Activated CD8-positive, alpha-beta memory T cell treated with anti-CD3 and anti-CD28 coated beads, Interleukin-2, amount 10 ng/mL, durations not matched to agents 7 days and 5 days (primary cell): ENCODE measurements at regions not wholly inside any gene's neighbourhood (a gene's known extent, or its start where the extent isn't known, plus 50 kb on each side); places are given as distances from the start of the nearest gene placed in this dataset.

Experiments
- ATAC-seq: fragments of 150-1000 bp; cut with Tn5 transposase; one replicate; pipeline ENCODE4 v1.10.0; 2021; ENCODE audit warnings: moderate library complexity
- CTCF ChIA-PET: fragments of 350-600 bp; sonication (Branson Sonifier 250); formaldehyde crosslinking; loops from one replicate; lab custom pipeline; 2021; ENCODE audit warnings: antibody characterized with exemption; lab: Charles Lee
- DNase-seq: peaks from one replicate; pipeline ENCODE4 v3.0.0-alpha.2; 2020
- H3K27ac Mint-ChIP-seq: one replicate; pipeline ENCODE4 v1.8.0; 2021; ENCODE audit warnings: mild to moderate bottlenecking, mixed read lengths
- H3K27me3 Mint-ChIP-seq: one replicate; pipeline ENCODE4 v1.8.0; 2021; ENCODE audit warnings: mixed read lengths
- H3K36me3 Mint-ChIP-seq: one replicate; pipeline ENCODE4 v1.8.0; 2021; ENCODE audit warnings: mild to moderate bottlenecking, mixed read lengths
- H3K4me1 Mint-ChIP-seq: one replicate; pipeline ENCODE4 v1.8.0; 2021; ENCODE audit warnings: mixed read lengths
- H3K4me3 Mint-ChIP-seq: one replicate; pipeline ENCODE4 v1.8.0; 2021; ENCODE audit warnings: mild to moderate bottlenecking, moderate library complexity, mixed read lengths
- H3K9me3 Mint-ChIP-seq: one replicate; pipeline ENCODE4 v1.8.0; 2022; ENCODE audit warnings: low read depth, mixed read lengths

- ATAC-seq (no peak), DNase-seq (no peak)
- H3K27ac Mint-ChIP-seq: no peak overlapping the region
- H3K27me3 Mint-ChIP-seq: no peaks in the 10 kb centered on the region
- no peaks in the 10 kb centered on the region for H3K4me1 Mint-ChIP-seq
- no peaks in the 10 kb centered on the region for H3K9me3 Mint-ChIP-seq
- H3K36me3 Mint-ChIP-seq: no peaks in the 10 kb centered on the region
- no peak overlapping the region for H3K4me3 Mint-ChIP-seq
- CTCF ChIA-PET: no interaction called here
These were observed 77.7 kb upstream of the ATP6AP2 start for GRCh38 chrX:40503094-40503493.

GRCh38 chrX:40502688-40503087, 78.1 kb upstream of the ATP6AP2 start:
- no peak overlapping the region for H3K4me3 Mint-ChIP-seq
- CTCF ChIA-PET: no interaction called here
- H3K27me3 Mint-ChIP-seq: no peaks in the 10 kb centered on the region
- DNase-seq: no peak
- no peak for ATAC-seq
- H3K4me1 Mint-ChIP-seq: peaks cover 1% of the 10 kb centered on the region
- H3K27ac Mint-ChIP-seq: no peak overlapping the region
- no peaks in the 10 kb centered on the region for H3K9me3 Mint-ChIP-seq
- H3K36me3 Mint-ChIP-seq: no peaks in the 10 kb centered on the region

- Mint-ChIP-seq H3K4me1 (peaks cover 1% of the 10 kb centered on the region), H3K27me3 (no peaks in the 10 kb centered on the region), H3K9me3 (no peaks in the 10 kb centered on the region), H3K4me3 (no peak overlapping the region), H3K36me3 (no peaks in the 10 kb centered on the region), H3K27ac (no peak overlapping the region)
- DNase-seq: no peak
- ATAC-seq: no peak
- CTCF ChIA-PET: no interaction called here
These were observed 79.5 kb upstream of the ATP6AP2 start for GRCh38 chrX:40501164-40501855.

GRCh38 chrX:40496728-40497127, 84.0 kb upstream of the ATP6AP2 start:
- Mint-ChIP-seq H3K4me3 (no peak overlapping the region), H3K9me3 (no peaks in the 10 kb centered on the region), H3K36me3 (no peaks in the 10 kb centered on the region), H3K27me3 (no peaks in the 10 kb centered on the region), H3K4me1 (peaks cover 1% of the 10 kb centered on the region), H3K27ac (no peak overlapping the region)
- DNase-seq (no peak), ATAC-seq (no peak)
- CTCF ChIA-PET: no interaction called here

- CTCF ChIA-PET: interaction anchor here (0.5 kb wide), 1 partner anchor 1236 kb away, joined by 4 read pairs; no protein-coding TSS in a partner anchor
- H3K27me3 Mint-ChIP-seq: no peaks in the 10 kb centered on the region
- no peak for DNase-seq
- peaks cover 1% of the 10 kb centered on the region for H3K4me1 Mint-ChIP-seq
- no peak overlapping the region for H3K4me3 Mint-ChIP-seq
- H3K9me3 Mint-ChIP-seq: no peaks in the 10 kb centered on the region
- H3K36me3 Mint-ChIP-seq: no peaks in the 10 kb centered on the region
- ATAC-seq: no peak
- H3K27ac Mint-ChIP-seq: no peak overlapping the region
These were observed 85.1 kb upstream of the ATP6AP2 start for GRCh38 chrX:40495659-40496058.

- H3K4me3 Mint-ChIP-seq: no peak overlapping the region
- H3K4me1 Mint-ChIP-seq: peaks cover 1% of the 10 kb centered on the region
- no peaks in the 10 kb centered on the region for H3K36me3 Mint-ChIP-seq
- H3K27ac Mint-ChIP-seq: no peak overlapping the region
- CTCF ChIA-PET: no interaction called here
- DNase-seq (no peak), ATAC-seq (no peak)
- no peaks in the 10 kb centered on the region for H3K27me3 Mint-ChIP-seq
- no peaks in the 10 kb centered on the region for H3K9me3 Mint-ChIP-seq
These were observed 86.8 kb upstream of the ATP6AP2 start for GRCh38 chrX:40494005-40494404.

- peaks cover 4% of the 10 kb centered on the region for H3K4me1 Mint-ChIP-seq
- H3K9me3 Mint-ChIP-seq: peaks cover 2% of the 10 kb centered on the region
- H3K4me3 Mint-ChIP-seq: no peak overlapping the region
- CTCF ChIA-PET: interaction anchor here (0.6 to 1.1 kb wide), 2 partner anchors 20 to 412 kb away, joined by 3 read pairs; no protein-coding TSS in a partner anchor
- ATAC-seq: no peak
- no peak overlapping the region for H3K27ac Mint-ChIP-seq
- peaks cover 2% of the 10 kb centered on the region for H3K36me3 Mint-ChIP-seq
- peaks cover 2% of the 10 kb centered on the region for H3K27me3 Mint-ChIP-seq
- DNase-seq: no peak
These were observed 92.5 kb upstream of the ATP6AP2 start for GRCh38 chrX:40488296-40488695.

GRCh38 chrX:40485973-40486372, 94.8 kb upstream of the ATP6AP2 start:
- no peak for ATAC-seq
- CTCF ChIA-PET: no interaction called here

GRCh38 chrX:40485102-40485826, 95.5 kb upstream of the ATP6AP2 start:
- H3K36me3 Mint-ChIP-seq: peaks cover 2% of the 10 kb centered on the region
- no peak for ATAC-seq
- H3K4me3 Mint-ChIP-seq: no peak overlapping the region
- peaks cover 2% of the 10 kb centered on the region for H3K9me3 Mint-ChIP-seq
- peaks cover 6% of the 10 kb centered on the region for H3K4me1 Mint-ChIP-seq
- peaks cover 2% of the 10 kb centered on the region for H3K27me3 Mint-ChIP-seq
- no peak overlapping the region for H3K27ac Mint-ChIP-seq
- CTCF ChIA-PET: no interaction called here
- no peak for DNase-seq

More at GRCh38 chrX:40485973-40486372, 94.8 kb upstream of the ATP6AP2 start:
- no peak for DNase-seq
- peaks cover 2% of the 10 kb centered on the region for H3K36me3 Mint-ChIP-seq
- H3K9me3 Mint-ChIP-seq: peaks cover 2% of the 10 kb centered on the region
- H3K27ac Mint-ChIP-seq: no peak overlapping the region
- H3K4me1 Mint-ChIP-seq: peaks cover 6% of the 10 kb centered on the region
- no peak overlapping the region for H3K4me3 Mint-ChIP-seq
- H3K27me3 Mint-ChIP-seq: peaks cover 2% of the 10 kb centered on the region

GRCh38 chrX:40484408-40485091, 96.2 kb upstream of the ATP6AP2 start:
- H3K4me1 Mint-ChIP-seq: peaks cover 6% of the 10 kb centered on the region
- H3K27me3 Mint-ChIP-seq: peaks cover 4% of the 10 kb centered on the region
- CTCF ChIA-PET: no interaction called here
- peaks cover 2% of the 10 kb centered on the region for H3K9me3 Mint-ChIP-seq
- H3K36me3 Mint-ChIP-seq: peaks cover 2% of the 10 kb centered on the region
- DNase-seq: no peak
- no peak overlapping the region for H3K4me3 Mint-ChIP-seq
- ATAC-seq: no peak
- no peak overlapping the region for H3K27ac Mint-ChIP-seq

GRCh38 chrX:40483502-40483901, 97.3 kb upstream of the ATP6AP2 start:
- H3K9me3 Mint-ChIP-seq: peaks cover 2% of the 10 kb centered on the region
- no peak overlapping the region for H3K27ac Mint-ChIP-seq
- H3K4me1 Mint-ChIP-seq: peaks cover 6% of the 10 kb centered on the region
- CTCF ChIA-PET: no interaction called here
- no peak overlapping the region for H3K4me3 Mint-ChIP-seq
- peaks cover 2% of the 10 kb centered on the region for H3K36me3 Mint-ChIP-seq
- DNase-seq (no peak), ATAC-seq (no peak)
- peaks cover 5% of the 10 kb centered on the region for H3K27me3 Mint-ChIP-seq

- peaks cover 24% of the 10 kb centered on the region for H3K4me1 Mint-ChIP-seq
- no peak overlapping the region for H3K4me3 Mint-ChIP-seq
- H3K27me3 Mint-ChIP-seq: peaks cover 7% of the 10 kb centered on the region
- no peaks in the 10 kb centered on the region for H3K9me3 Mint-ChIP-seq
- CTCF ChIA-PET: no interaction called here
- ATAC-seq (no peak), DNase-seq (no peak)
- H3K36me3 Mint-ChIP-seq: peaks cover under 1% of the 10 kb centered on the region
- no peak overlapping the region for H3K27ac Mint-ChIP-seq
These were observed 100.9 kb upstream of the ATP6AP2 start for GRCh38 chrX:40479777-40480318.

- H3K27me3 Mint-ChIP-seq: peaks cover 7% of the 10 kb centered on the region
- no peaks in the 10 kb centered on the region for H3K9me3 Mint-ChIP-seq
- no peak for DNase-seq
- no peak overlapping the region for H3K27ac Mint-ChIP-seq
- CTCF ChIA-PET: interaction anchor here (0.7 to 1.3 kb wide), 2 partner anchors 10 to 60 kb away, joined by 3 to 4 read pairs; no protein-coding TSS in a partner anchor
- H3K36me3 Mint-ChIP-seq: no peaks in the 10 kb centered on the region
- H3K4me3 Mint-ChIP-seq: no peak overlapping the region
- no peak for ATAC-seq
- H3K4me1 Mint-ChIP-seq: peaks cover 25% of the 10 kb centered on the region
These were observed 102.2 kb upstream of the ATP6AP2 start for GRCh38 chrX:40478474-40479065.
